ENCODE measurements at regions not wholly inside any gene's neighbourhood (a gene's known extent, or its start where the extent isn't known, plus 50 kb on each side); places are given as distances from the start of the nearest gene placed in this dataset.

- no peak for DNase-seq
Observed at GRCh38 chr13:80599765-80600164, 258.8 kb upstream of the SPRY2 start.

GRCh38 chr13:80598189-80598588 is 257.3 kb upstream of the SPRY2 start:
- DNase-seq: no peak

GRCh38 chr13:80591976-80592740 is 251.2 kb upstream of the SPRY2 start:
- DNase-seq: no peak

GRCh38 chr13:80590551-80590950 is 249.6 kb upstream of the SPRY2 start:
- no peak for DNase-seq

GRCh38 chr13:80586356-80586755 is 245.4 kb upstream of the SPRY2 start:
- DNase-seq: no peak

- no peak for DNase-seq
Observed at GRCh38 chr13:80585531-80585930, 244.6 kb upstream of the SPRY2 start.

GRCh38 chr13:80584785-80585184 is 243.9 kb upstream of the SPRY2 start:
- DNase-seq: no peak

GRCh38 chr13:80584306-80584705 is 243.4 kb upstream of the SPRY2 start:
- no peak for DNase-seq

- DNase-seq: no peak
Observed at GRCh38 chr13:80577926-80578670, 237.2 kb upstream of the SPRY2 start.

- DNase-seq: no peak
Observed at GRCh38 chr13:80577285-80577684, 236.4 kb upstream of the SPRY2 start.

- DNase-seq: no peak
Observed at GRCh38 chr13:80574113-80574850, 233.4 kb upstream of the SPRY2 start.

- no peak for DNase-seq
Observed at GRCh38 chr13:80572923-80573316, 232.0 kb upstream of the SPRY2 start.

GRCh38 chr13:80572308-80572922 is 231.5 kb upstream of the SPRY2 start:
- no peak for DNase-seq

GRCh38 chr13:80571346-80572307 is 230.7 kb upstream of the SPRY2 start:
- no peak for DNase-seq

- no peak for DNase-seq
Observed at GRCh38 chr13:80563439-80563838, 222.5 kb upstream of the SPRY2 start.

- DNase-seq: no peak
Observed at GRCh38 chr13:80562433-80563156, 221.7 kb upstream of the SPRY2 start.

- no peak for DNase-seq
Observed at GRCh38 chr13:80560609-80561008, 219.7 kb upstream of the SPRY2 start.

- no peak for DNase-seq
Observed at GRCh38 chr13:80559944-80560343, 219.0 kb upstream of the SPRY2 start.

- no peak for DNase-seq
Observed at GRCh38 chr13:80558074-80558473, 217.1 kb upstream of the SPRY2 start.

GRCh38 chr13:80555796-80556678 is 215.1 kb upstream of the SPRY2 start:
- no peak for DNase-seq

Measured in stimulated activated CD4-positive, alpha-beta T cell treated with anti-CD3 and anti-CD28 coated beads, Interleukin-4, amount 100 ng/mL, for 24 hours (primary cell).